ENCODE measurements at regions not wholly inside any gene's neighbourhood (a gene's known extent, or its start where the extent isn't known, plus 50 kb on each side); places are given as distances from the start of the nearest gene placed in this dataset.

GRCh38 chr1:57623039-57623790, 199.4 kb upstream of the DAB1 start:
- Histone ChIP-seq H3K36me3 (no peaks in the 10 kb centered on the region), H3K4me3 (no peak overlapping the region), H3K27me3 (no peaks in the 10 kb centered on the region), H3K9me3 (no peaks in the 10 kb centered on the region), H3K4me1 (peaks cover 0 to 9% of the 10 kb centered on the region in 2 donors), H3K27ac (no peak overlapping the region)
- DNase-seq (ENCODE audit: low spot score) = no peak
- TF ChIP-seq CTCF (IDR thresholded peaks at IDR 0.05) = no peak

- no peak for TF ChIP-seq CTCF (IDR thresholded peaks at IDR 0.05)
- no peak for DNase-seq (ENCODE audit: low spot score)
- Histone ChIP-seq H3K9me3 (no peaks in the 10 kb centered on the region), H3K4me1 (peaks cover 0 to 12% of the 10 kb centered on the region in 2 donors), H3K27ac (no peak overlapping the region), H3K27me3 (no peaks in the 10 kb centered on the region), H3K4me3 (no peak overlapping the region), H3K36me3 (no peaks in the 10 kb centered on the region)
Measured at GRCh38 chr1:57621776-57622175, 197.9 kb upstream of the DAB1 start.

GRCh38 chr1:57620605-57621004, 196.7 kb upstream of the DAB1 start:
- H3K27me3 ChIP-seq = no peaks in the 10 kb centered on the region
- peaks cover 0 to 12% of the 10 kb centered on the region in 2 donors for H3K4me1 ChIP-seq
- no peaks in the 10 kb centered on the region for H3K9me3 ChIP-seq
- DNase-seq (ENCODE audit: low spot score) = no peak
- H3K4me3 ChIP-seq = no peak overlapping the region
- no peak overlapping the region for H3K27ac ChIP-seq
- TF ChIP-seq CTCF (IDR thresholded peaks at IDR 0.05) = no peak
- H3K36me3 ChIP-seq = no peaks in the 10 kb centered on the region

GRCh38 chr1:57616921-57617320, 193.1 kb upstream of the DAB1 start:
- H3K4me1 ChIP-seq = peaks cover 0 to 4% of the 10 kb centered on the region in 2 donors
- H3K27me3 ChIP-seq = no peaks in the 10 kb centered on the region
- TF ChIP-seq CTCF (IDR thresholded peaks at IDR 0.05) = no peak
- no peak overlapping the region for H3K4me3 ChIP-seq
- H3K27ac ChIP-seq = no peak overlapping the region
- H3K36me3 ChIP-seq = no peaks in the 10 kb centered on the region
- DNase-seq (ENCODE audit: low spot score) = no peak
- no peaks in the 10 kb centered on the region for H3K9me3 ChIP-seq

- no peaks in the 10 kb centered on the region for H3K27me3 ChIP-seq
- no peak overlapping the region for H3K27ac ChIP-seq
- no peaks in the 10 kb centered on the region for H3K9me3 ChIP-seq
- no peaks in the 10 kb centered on the region for H3K36me3 ChIP-seq
- H3K4me1 ChIP-seq = peaks cover 0 to 4% of the 10 kb centered on the region in 2 donors
- no peak for TF ChIP-seq CTCF (IDR thresholded peaks at IDR 0.05)
- DNase-seq (ENCODE audit: low spot score) = no peak
- H3K4me3 ChIP-seq = no peak overlapping the region
Measured at GRCh38 chr1:57615956-57616355, 192.1 kb upstream of the DAB1 start.

GRCh38 chr1:57612833-57613232, 189.0 kb upstream of the DAB1 start:
- H3K4me1 ChIP-seq = peaks cover 0 to 4% of the 10 kb centered on the region in 2 donors
- H3K4me3 ChIP-seq = no peak overlapping the region
- H3K9me3 ChIP-seq = no peaks in the 10 kb centered on the region
- H3K27me3 ChIP-seq = no peaks in the 10 kb centered on the region
- no peak overlapping the region for H3K27ac ChIP-seq
- no peak for TF ChIP-seq CTCF (IDR thresholded peaks at IDR 0.05)
- no peaks in the 10 kb centered on the region for H3K36me3 ChIP-seq
- no peak for DNase-seq (ENCODE audit: low spot score)

All from right atrium auricular region (tissue), 2 donors.